ENCODE measurements at regions not wholly inside any gene's neighbourhood (a gene's known extent, or its start where the extent isn't known, plus 50 kb on each side); places are given as distances from the start of the nearest gene placed in this dataset.
"Not testable (repeated sequence)": the region's sequence is repeated elsewhere in the genome, so short reads cannot be mapped to it uniquely, and the experiment has no call there.

GRCh38 chr18:26650310-26651268 lies 102.2 kb upstream of the KCTD1 start:
- no peak for DNase-seq (ENCODE audit: low read depth)

GRCh38 chr18:26649193-26649543 lies 100.8 kb upstream of the KCTD1 start:
- DNase-seq (ENCODE audit: low read depth), result no peak

- DNase-seq (ENCODE audit: low read depth), result no peak
Observed at GRCh38 chr18:26648509-26649192, 100.3 kb upstream of the KCTD1 start.

GRCh38 chr18:26646901-26647300 lies 98.5 kb upstream of the KCTD1 start:
- DNase-seq (ENCODE audit: low read depth), result no peak

- DNase-seq (ENCODE audit: low read depth), result no peak
Observed at GRCh38 chr18:26642440-26643348, 94.3 kb upstream of the KCTD1 start.

GRCh38 chr18:26640541-26640940 lies 92.2 kb upstream of the KCTD1 start:
- DNase-seq (ENCODE audit: low read depth), result no peak

GRCh38 chr18:26639149-26639548 lies 90.8 kb upstream of the KCTD1 start:
- DNase-seq (ENCODE audit: low read depth), result no peak

GRCh38 chr18:26637983-26638382 lies 89.6 kb upstream of the KCTD1 start:
- no peak for DNase-seq (ENCODE audit: low read depth)

GRCh38 chr18:26637324-26637723 lies 89.0 kb upstream of the KCTD1 start:
- no peak for DNase-seq (ENCODE audit: low read depth)

GRCh38 chr18:26635466-26635865 lies 87.1 kb upstream of the KCTD1 start:
- no peak for DNase-seq (ENCODE audit: low read depth)

- no peak for DNase-seq (ENCODE audit: low read depth)
Observed at GRCh38 chr18:26634631-26635030, 86.3 kb upstream of the KCTD1 start.

- DNase-seq (ENCODE audit: low read depth), result no peak
Observed at GRCh38 chr18:26631135-26631534, 82.8 kb upstream of the KCTD1 start.

- DNase-seq (ENCODE audit: low read depth), result no peak
Observed at GRCh38 chr18:26630596-26630995, 82.2 kb upstream of the KCTD1 start.

- DNase-seq (ENCODE audit: low read depth), result no peak
Observed at GRCh38 chr18:26628017-26628416, 79.7 kb upstream of the KCTD1 start.

GRCh38 chr18:26624443-26624842 lies 76.1 kb upstream of the KCTD1 start:
- no peak for DNase-seq (ENCODE audit: low read depth)

- DNase-seq (ENCODE audit: low read depth), result not testable (repeated sequence)
Observed at GRCh38 chr18:26623314-26623713, 75.0 kb upstream of the KCTD1 start.

- DNase-seq (ENCODE audit: low read depth), result no peak
Observed at GRCh38 chr18:26621161-26622026, 73.0 kb upstream of the KCTD1 start.

- DNase-seq (ENCODE audit: low read depth), result no peak
Observed at GRCh38 chr18:26619350-26619749, 71.0 kb upstream of the KCTD1 start.

- no peak for DNase-seq (ENCODE audit: low read depth)
Observed at GRCh38 chr18:26618135-26618534, 69.8 kb upstream of the KCTD1 start.

GRCh38 chr18:26617151-26617554 lies 68.8 kb upstream of the KCTD1 start:
- DNase-seq (ENCODE audit: low read depth), result no peak

GRCh38 chr18:26614374-26614773 lies 66.0 kb upstream of the KCTD1 start:
- no peak for DNase-seq (ENCODE audit: low read depth)

Data from CMK (cell line).